NCI-H2196 treated with DMSO at 0.1 percent for 48 hours (cell line): ENCODE measurements at regions not wholly inside any gene's neighbourhood (a gene's known extent, or its start where the extent isn't known, plus 50 kb on each side); places are given as distances from the start of the nearest gene placed in this dataset.
"Not testable (repeated sequence)": the region's sequence is repeated elsewhere in the genome, so short reads cannot be mapped to it uniquely, and the experiment has no call there.

ENCODE experiments used
- DNase-seq: peaks from one replicate; lab custom pipeline; 2025; ENCODE audit not compliant: unreplicated experiment; lab: John Stamatoyannopoulos, UW

- DNase-seq: no peak
These were observed 529.4 kb downstream of the RBFOX1 start for GRCh38 chr16:7861891-7862582.

- no peak for DNase-seq
These were observed 520.6 kb downstream of the RBFOX1 start for GRCh38 chr16:7853197-7853596.

GRCh38 chr16:7849841-7850240, 517.2 kb downstream of the RBFOX1 start:
- no peak for DNase-seq

GRCh38 chr16:7843261-7843660, 510.6 kb downstream of the RBFOX1 start:
- DNase-seq: no peak

GRCh38 chr16:7839568-7839967, 506.9 kb downstream of the RBFOX1 start:
- no peak for DNase-seq

- no peak for DNase-seq
These were observed 502.3 kb downstream of the RBFOX1 start for GRCh38 chr16:7834771-7835431.

- no peak for DNase-seq
These were observed 488.2 kb downstream of the RBFOX1 start for GRCh38 chr16:7820816-7821215.

- DNase-seq: no peak
These were observed 473.2 kb downstream of the RBFOX1 start for GRCh38 chr16:7805686-7806396.

- DNase-seq: no peak
These were observed 472.1 kb downstream of the RBFOX1 start for GRCh38 chr16:7804635-7805195.

- no peak for DNase-seq
These were observed 459.7 kb downstream of the RBFOX1 start for GRCh38 chr16:7792346-7792745.

- DNase-seq: no peak
These were observed 458.5 kb downstream of the RBFOX1 start for GRCh38 chr16:7791028-7791590.

GRCh38 chr16:7775072-7775488, 442.4 kb downstream of the RBFOX1 start:
- no peak for DNase-seq

GRCh38 chr16:7772722-7773121, 440.1 kb downstream of the RBFOX1 start:
- no peak for DNase-seq

- DNase-seq: not testable (repeated sequence)
These were observed 436.4 kb downstream of the RBFOX1 start for GRCh38 chr16:7769091-7769490.

- DNase-seq: no peak
These were observed 432.5 kb downstream of the RBFOX1 start for GRCh38 chr16:7765079-7765550.

- DNase-seq: no peak
These were observed 430.5 kb downstream of the RBFOX1 start for GRCh38 chr16:7763111-7763510.
